GM15510 (cell line): ENCODE measurements at regions not wholly inside any gene's neighbourhood (a gene's known extent, or its start where the extent isn't known, plus 50 kb on each side); places are given as distances from the start of the nearest gene placed in this dataset.

ENCODE experiments used
- POLR2A ChIP-seq: IDR thresholded peaks from 3 replicates; pipeline ENCODE4 v1.6.1; 2011; ENCODE audit warnings: borderline replicate concordance; ENCODE audit not compliant: insufficient read length; ENCODE audit errors: extremely low read depth

- no peak for TF ChIP-seq POLR2A
Observed at GRCh38 chr13:99044764-99045163, 66.9 kb upstream of the DOCK9 start.

- no peak for TF ChIP-seq POLR2A
Observed at GRCh38 chr13:99045396-99045795, 67.5 kb upstream of the DOCK9 start.

- no peak for TF ChIP-seq POLR2A
Observed at GRCh38 chr13:99046851-99047250, 69.0 kb upstream of the DOCK9 start.

GRCh38 chr13:99050983-99051488 is 73.2 kb upstream of the DOCK9 start:
- TF ChIP-seq POLR2A: no peak

- no peak for TF ChIP-seq POLR2A
Observed at GRCh38 chr13:99051768-99052455, 74.0 kb upstream of the DOCK9 start.

GRCh38 chr13:99053636-99054233 is 75.9 kb upstream of the DOCK9 start:
- no peak for TF ChIP-seq POLR2A

GRCh38 chr13:99055281-99055680 is 77.4 kb upstream of the DOCK9 start:
- no peak for TF ChIP-seq POLR2A

GRCh38 chr13:99055735-99056134 is 77.9 kb upstream of the DOCK9 start:
- TF ChIP-seq POLR2A: no peak

- TF ChIP-seq POLR2A: no peak
Observed at GRCh38 chr13:99056381-99057014, 78.6 kb upstream of the DOCK9 start.

- no peak for TF ChIP-seq POLR2A
Observed at GRCh38 chr13:99057310-99057975, 79.6 kb upstream of the DOCK9 start.

- TF ChIP-seq POLR2A: no peak
Observed at GRCh38 chr13:99058527-99059495, 80.9 kb upstream of the DOCK9 start.

- TF ChIP-seq POLR2A: no peak
Observed at GRCh38 chr13:99059498-99060075, 81.7 kb upstream of the DOCK9 start.

GRCh38 chr13:99061411-99061810 is 83.5 kb upstream of the DOCK9 start:
- no peak for TF ChIP-seq POLR2A

GRCh38 chr13:99062593-99062992 is 84.7 kb upstream of the DOCK9 start:
- no peak for TF ChIP-seq POLR2A
